Trophoblast cell (in vitro differentiated cells and primary cell): ENCODE measurements at regions not wholly inside any gene's neighbourhood (a gene's known extent, or its start where the extent isn't known, plus 50 kb on each side); places are given as distances from the start of the nearest gene placed in this dataset.

Source experiments
- DNase-seq, 2 donors: peaks; one replicate each; pipeline ENCODE4 v3.0.0-alpha.2; 2016
- H2AFZ ChIP-seq: 2 replicates; pipeline ENCODE4 v1.6.1; 2013; ENCODE audit warnings: low read length, moderate library complexity, mild to moderate bottlenecking; ENCODE audit not compliant: insufficient read depth, poor library complexity
- H2AK5ac ChIP-seq: 2 replicates; pipeline ENCODE4 v1.6.1; 2013; ENCODE audit warnings: mild to moderate bottlenecking, low read length
- H2BK120ac ChIP-seq: 2 replicates; pipeline ENCODE4 v1.6.1; 2013; ENCODE audit warnings: low read length, mild to moderate bottlenecking, moderate library complexity; ENCODE audit not compliant: insufficient read depth, poor library complexity
- H2BK12ac ChIP-seq: 2 replicates; pipeline ENCODE4 v1.6.1; 2013; ENCODE audit warnings: mild to moderate bottlenecking, low read length, moderate library complexity
- H2BK5ac ChIP-seq: 2 replicates; pipeline ENCODE4 v1.6.1; 2013; ENCODE audit warnings: low read length, low read depth, moderate library complexity, mild to moderate bottlenecking; ENCODE audit not compliant: poor library complexity
- H3K14ac ChIP-seq: 2 replicates; pipeline ENCODE4 v1.6.1; 2013; ENCODE audit warnings: mild to moderate bottlenecking, low read length
- H3K18ac ChIP-seq: 2 replicates; pipeline ENCODE4 v1.6.1; 2013; ENCODE audit warnings: mild to moderate bottlenecking, low read length
- H3K23ac ChIP-seq: 2 replicates; pipeline ENCODE4 v1.6.1; 2013; ENCODE audit warnings: low read length
- H3K27ac ChIP-seq: 2 replicates; pipeline ENCODE4 v1.5.1; 2013; ENCODE audit warnings: low read depth, mild to moderate bottlenecking, inconsistent platforms, low read length, moderate library complexity
- H3K27me3 ChIP-seq: 2 replicates; pipeline ENCODE4 v1.6.1; 2013; ENCODE audit warnings: inconsistent platforms, mild to moderate bottlenecking, low read length, moderate library complexity; ENCODE audit not compliant: insufficient read depth
- H3K36me3 ChIP-seq, 2 experiments: 1 replicate in 1 of 2; 2 replicates in 1 of 2; pipeline ENCODE4 v1.6.1; 2013; ENCODE audit warnings: low read length in 2 of 2, mild to moderate bottlenecking in 2 of 2, moderate library complexity in 1 of 2; ENCODE audit not compliant: insufficient read depth in 2 of 2, control insufficient read depth in 1 of 2
- H3K4ac ChIP-seq: 2 replicates; pipeline ENCODE4 v1.6.1; 2013; ENCODE audit warnings: low read depth, mild to moderate bottlenecking, low read length, moderate library complexity
- H3K4me1 ChIP-seq, 2 experiments: 1 replicate in 1 of 2; 2 replicates in 1 of 2; pipeline ENCODE4 v1.6.1; 2013; ENCODE audit warnings: low read length in 2 of 2, mild to moderate bottlenecking in 2 of 2, moderate library complexity in 1 of 2; ENCODE audit not compliant: insufficient read depth in 2 of 2, control insufficient read depth in 1 of 2
- H3K4me2 ChIP-seq: 2 replicates; pipeline ENCODE4 v1.6.1; 2013; ENCODE audit warnings: inconsistent platforms, mild to moderate bottlenecking, low read length, moderate library complexity
- H3K4me3 ChIP-seq: 2 replicates; pipeline ENCODE4 v1.5.1; 2013; ENCODE audit warnings: mild to moderate bottlenecking, low read depth, low read length, inconsistent platforms
- H3K79me1 ChIP-seq: one replicate; pipeline ENCODE4 v1.6.1; 2013; ENCODE audit warnings: low read length
- H3K79me2 ChIP-seq: 2 replicates; pipeline ENCODE4 v1.6.1; 2013; ENCODE audit warnings: low read length, mild to moderate bottlenecking; ENCODE audit not compliant: control insufficient read depth, insufficient read depth, poor library complexity
- H3K9ac ChIP-seq: 2 replicates; pipeline ENCODE4 v1.6.1; 2013; ENCODE audit warnings: mild to moderate bottlenecking, low read length
- H3K9me3 ChIP-seq: 2 replicates; pipeline ENCODE4 v1.6.1; 2013; ENCODE audit warnings: low read depth, mild to moderate bottlenecking, control low read depth, inconsistent platforms, low read length; ENCODE audit not compliant: insufficient read depth
- H4K12ac ChIP-seq: 2 replicates; pipeline ENCODE4 v1.6.1; 2013; ENCODE audit warnings: low read depth, mild to moderate bottlenecking, low read length, moderate library complexity
- H4K8ac ChIP-seq: 2 replicates; pipeline ENCODE4 v1.6.1; 2013; ENCODE audit warnings: low read depth, mild to moderate bottlenecking, low read length, moderate library complexity
- H4K91ac ChIP-seq: one replicate; pipeline ENCODE4 v1.6.1; 2013; ENCODE audit warnings: low read depth, mild to moderate bottlenecking, low read length, moderate library complexity
- WGBS: extraction: QIAGEN DNeasy Blood & Tissue Kit; methylation state at CpG from one replicate; pipeline ENCODE4 v1.1.7; 2013; ENCODE audit warnings: missing lambda C conversion rate; ENCODE audit not compliant: insufficient read length, insufficient coverage; ENCODE audit errors: extremely low coverage; 5-methylcytosine and 5-hydroxymethylcytosine counted together

- Histone ChIP-seq H2AK5ac (no peak overlapping the region), H3K18ac (no peak overlapping the region), H3K14ac (no peak overlapping the region), H3K27me3 (no peaks in the 10 kb centered on the region), H3K4me3 (no peak overlapping the region), H3K79me1 (no peaks in the 10 kb centered on the region), H4K8ac (no peak overlapping the region), H2BK5ac (no peak overlapping the region), H2AFZ (no peak overlapping the region), H3K23ac (no peak overlapping the region), H3K4ac (no peak overlapping the region), H4K12ac (no peak overlapping the region), H4K91ac (no peak overlapping the region), H3K36me3 (no peaks in the 10 kb centered on the region), H3K79me2 (no peaks in the 10 kb centered on the region), H3K4me2 (no peak overlapping the region), H2BK120ac (no peak overlapping the region), H3K9ac (no peak overlapping the region), H2BK12ac (no peak overlapping the region), H3K4me1 (no peaks in the 10 kb centered on the region), H3K9me3 (no peaks in the 10 kb centered on the region), H3K27ac (no peak overlapping the region)
- WGBS: no CpG with 5 or more reads among the region's 3 CpGs
- no peak for DNase-seq
Measured at GRCh38 chr4:127344071-127344470, 288.7 kb upstream of the INTU start.

DNA sequence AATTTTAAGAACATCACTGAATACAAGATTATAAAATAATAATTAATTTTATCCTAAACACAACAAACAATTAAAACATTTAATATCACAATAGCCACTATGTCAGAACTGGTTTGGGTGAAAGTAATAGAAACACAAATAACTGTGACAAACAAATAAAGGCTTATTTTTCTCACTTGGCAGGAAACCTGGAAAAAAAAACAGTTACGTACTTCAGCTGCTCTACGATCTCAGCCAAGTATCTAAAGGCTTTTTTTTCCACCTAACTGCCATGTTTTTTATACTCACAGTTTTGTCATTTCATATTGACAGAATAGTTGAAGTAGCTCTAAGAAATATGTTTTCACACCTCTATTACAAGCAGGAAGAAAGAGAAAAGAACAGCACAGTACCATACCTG, 284.8 kb upstream of the INTU start:
- no peak overlapping the region for H3K4me3 ChIP-seq
- H3K18ac ChIP-seq: no peak overlapping the region
- H3K9ac ChIP-seq: no peak overlapping the region
- H3K4ac ChIP-seq: no peak overlapping the region
- H2AFZ ChIP-seq: no peak overlapping the region
- H3K79me2 ChIP-seq: no peaks in the 10 kb centered on the region
- WGBS: no CpG with 5 or more reads among the region's 2 CpGs
- H3K4me1 ChIP-seq: no peaks in the 10 kb centered on the region
- H3K9me3 ChIP-seq: no peaks in the 10 kb centered on the region
- H4K8ac ChIP-seq: no peak overlapping the region
- no peak overlapping the region for H4K12ac ChIP-seq
- H2BK5ac ChIP-seq: no peak overlapping the region
- no peak overlapping the region for H2AK5ac ChIP-seq
- no peaks in the 10 kb centered on the region for H3K79me1 ChIP-seq
- no peaks in the 10 kb centered on the region for H3K36me3 ChIP-seq
- no peak overlapping the region for H3K23ac ChIP-seq
- H2BK12ac ChIP-seq: no peak overlapping the region
- no peak overlapping the region for H2BK120ac ChIP-seq
- no peak overlapping the region for H3K4me2 ChIP-seq
- H3K27me3 ChIP-seq: no peaks in the 10 kb centered on the region
- H3K27ac ChIP-seq: no peak overlapping the region
- no peak overlapping the region for H3K14ac ChIP-seq
- no peak overlapping the region for H4K91ac ChIP-seq
- DNase-seq: no peak

DNA sequence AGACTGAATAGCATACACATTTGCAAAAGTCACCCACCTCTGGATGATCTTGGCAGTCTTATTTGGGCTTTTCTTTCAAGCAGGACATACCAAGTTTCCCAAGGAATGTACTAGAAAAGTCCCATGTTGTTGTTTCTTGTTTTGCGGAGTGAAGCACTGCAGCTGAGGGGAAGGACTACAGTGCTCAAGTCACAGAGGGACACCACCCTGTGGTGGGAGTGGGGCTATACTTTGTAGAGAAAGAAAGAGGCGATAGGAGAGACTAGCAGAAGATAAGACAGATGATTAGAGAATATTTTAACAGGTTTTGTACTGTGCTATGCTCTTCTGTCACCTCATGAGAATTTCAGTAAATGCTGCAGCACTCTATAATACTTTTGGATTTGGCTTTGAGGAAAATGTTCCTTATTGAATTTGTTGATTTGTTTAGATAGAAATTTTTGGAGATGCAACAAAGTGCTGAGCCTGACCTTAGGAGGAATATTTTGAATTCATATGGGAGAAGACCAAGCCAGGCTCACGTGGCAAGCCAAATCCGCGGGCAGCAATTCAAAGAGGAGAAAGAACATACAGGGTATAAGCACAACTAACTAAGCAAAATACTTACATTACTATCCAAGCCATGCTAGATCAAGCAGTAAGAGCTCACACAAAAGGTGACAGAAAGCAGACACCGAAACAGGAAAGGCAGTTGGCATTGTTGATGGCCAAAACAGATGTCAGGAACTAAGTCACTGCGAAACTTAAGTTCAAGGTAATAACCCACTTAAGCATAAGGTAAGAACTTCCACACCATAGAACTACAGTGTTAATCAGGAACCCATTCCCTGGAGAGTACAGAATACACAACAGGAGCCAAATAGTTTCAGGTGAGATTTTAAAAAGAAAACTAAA, 280.3 kb upstream of the INTU start:
- Histone ChIP-seq H3K27ac (no peak overlapping the region), H3K9ac (no peak overlapping the region), H3K4ac (no peak overlapping the region), H3K27me3 (no peaks in the 10 kb centered on the region), H3K36me3 (no peaks in the 10 kb centered on the region), H3K23ac (no peak overlapping the region), H4K12ac (no peak overlapping the region), H4K8ac (no peak overlapping the region), H3K4me3 (no peak overlapping the region), H3K79me2 (no peaks in the 10 kb centered on the region), H2AFZ (no peak overlapping the region), H4K91ac (no peak overlapping the region), H2BK12ac (no peak overlapping the region), H2AK5ac (no peak overlapping the region), H3K79me1 (no peaks in the 10 kb centered on the region), H2BK120ac (no peak overlapping the region), H3K4me1 (no peaks in the 10 kb centered on the region), H3K14ac (no peak overlapping the region), H2BK5ac (no peak overlapping the region), H3K4me2 (no peak overlapping the region), H3K9me3 (no peaks in the 10 kb centered on the region), H3K18ac (no peak overlapping the region)
- no peak for DNase-seq
- no CpG with 5 or more reads among the region's 7 CpGs for WGBS

DNA sequence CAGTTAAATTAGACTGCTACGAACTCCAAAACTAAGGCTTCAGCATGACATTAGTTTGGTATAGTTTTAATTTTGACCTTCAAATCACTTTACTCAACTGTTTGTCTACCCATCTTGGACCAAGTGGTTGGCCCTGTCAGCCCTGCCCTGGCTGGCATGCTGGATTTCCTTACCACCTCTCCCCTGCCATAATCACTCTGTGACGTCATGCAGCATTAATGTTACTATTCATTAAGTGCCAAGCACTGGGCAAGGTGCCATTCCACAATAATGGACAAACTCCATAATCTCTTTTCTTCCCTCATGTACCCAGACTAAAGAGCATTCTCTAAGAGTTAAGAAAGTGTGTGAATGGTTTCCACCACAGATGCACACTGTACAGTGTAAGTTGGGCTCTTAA, 277.0 kb upstream of the INTU start:
- no peak overlapping the region for H2AFZ ChIP-seq
- no peaks in the 10 kb centered on the region for H3K9me3 ChIP-seq
- H4K8ac ChIP-seq: no peak overlapping the region
- no peaks in the 10 kb centered on the region for H3K79me1 ChIP-seq
- H4K91ac ChIP-seq: no peak overlapping the region
- no peak overlapping the region for H2AK5ac ChIP-seq
- no peak overlapping the region for H2BK12ac ChIP-seq
- H3K27ac ChIP-seq: no peak overlapping the region
- WGBS: no CpG with 5 or more reads among the region's 2 CpGs
- H3K18ac ChIP-seq: no peak overlapping the region
- no peaks in the 10 kb centered on the region for H3K36me3 ChIP-seq
- no peak overlapping the region for H3K14ac ChIP-seq
- H3K4me3 ChIP-seq: no peak overlapping the region
- H3K4ac ChIP-seq: no peak overlapping the region
- no peak overlapping the region for H3K9ac ChIP-seq
- H3K4me2 ChIP-seq: no peak overlapping the region
- no peak for DNase-seq
- no peak overlapping the region for H4K12ac ChIP-seq
- no peaks in the 10 kb centered on the region for H3K4me1 ChIP-seq
- no peaks in the 10 kb centered on the region for H3K79me2 ChIP-seq
- no peak overlapping the region for H2BK120ac ChIP-seq
- no peak overlapping the region for H2BK5ac ChIP-seq
- H3K27me3 ChIP-seq: no peaks in the 10 kb centered on the region
- no peak overlapping the region for H3K23ac ChIP-seq
